Central memory CD4-positive, alpha-beta T cell (primary cell): ENCODE measurements at regions not wholly inside any gene's neighbourhood (a gene's known extent, or its start where the extent isn't known, plus 50 kb on each side); places are given as distances from the start of the nearest gene placed in this dataset.
"Not testable (repeated sequence)": the region's sequence is repeated elsewhere in the genome, so short reads cannot be mapped to it uniquely, and the experiment has no call there.

Experiments
- DNase-seq: peaks from one replicate; pipeline ENCODE4 v3.0.0; 2022

DNA sequence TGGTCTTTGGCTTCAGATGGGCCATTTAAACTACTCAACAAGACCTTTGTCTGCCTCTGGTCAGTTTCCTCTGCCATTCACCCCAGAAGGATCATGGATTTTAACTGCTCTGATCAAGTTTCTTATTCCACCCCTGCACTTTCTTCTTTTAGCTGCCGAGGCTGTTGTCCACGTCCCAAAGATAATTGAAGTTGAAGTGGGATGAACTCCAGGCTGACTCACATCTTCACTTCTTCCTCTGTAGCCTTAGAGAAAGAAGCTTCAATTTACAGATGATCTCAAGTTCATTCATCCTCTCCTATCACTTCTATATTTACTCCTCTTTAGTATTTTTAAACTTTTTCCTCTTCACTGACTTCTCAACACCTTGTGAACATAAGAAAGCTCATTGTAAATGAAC is 651.6 kb downstream of the UTRN start:
- DNase-seq = no peak

DNA sequence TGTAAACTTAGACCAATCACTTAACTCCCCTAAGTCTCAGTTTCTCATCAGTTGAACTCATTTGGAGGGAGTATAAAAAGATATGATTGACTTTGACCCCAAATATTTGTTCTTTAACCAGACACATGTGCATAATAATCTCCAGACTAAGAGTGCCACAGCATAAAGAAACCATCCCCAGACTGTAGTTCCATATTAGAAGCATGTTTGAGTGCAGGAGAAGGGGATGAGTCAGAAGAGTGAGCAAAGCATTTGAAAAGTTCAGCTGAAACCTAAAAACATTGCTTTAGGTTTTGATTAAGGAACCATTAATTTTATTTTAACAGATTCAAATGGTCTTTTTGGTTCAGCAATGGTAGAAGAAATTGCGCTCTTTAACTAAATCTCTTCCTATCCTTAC is 654.8 kb downstream of the UTRN start:
- DNase-seq = no peak

DNA sequence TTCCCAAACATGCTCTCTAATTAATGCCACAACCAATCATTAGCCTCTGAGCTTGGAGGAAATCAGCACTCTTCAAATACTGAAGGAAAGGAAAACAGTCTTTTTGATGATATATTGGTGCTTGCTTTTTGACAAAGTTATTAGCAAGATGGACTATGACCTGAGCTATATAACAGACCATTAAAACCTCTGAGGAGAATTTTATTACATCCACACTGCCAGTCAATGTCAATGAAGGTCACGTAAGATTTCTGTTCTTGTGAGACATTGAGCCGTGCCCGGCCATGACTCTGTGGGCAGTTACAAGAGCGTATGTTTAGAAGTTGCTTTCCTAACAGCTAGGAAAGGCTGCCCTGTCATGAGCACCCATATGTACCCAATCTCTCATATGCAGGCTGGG is 659.0 kb downstream of the UTRN start:
- DNase-seq = no peak

GRCh38 chr6:144947398-144947976 is 662.4 kb downstream of the UTRN start:
- no peak for DNase-seq

DNA sequence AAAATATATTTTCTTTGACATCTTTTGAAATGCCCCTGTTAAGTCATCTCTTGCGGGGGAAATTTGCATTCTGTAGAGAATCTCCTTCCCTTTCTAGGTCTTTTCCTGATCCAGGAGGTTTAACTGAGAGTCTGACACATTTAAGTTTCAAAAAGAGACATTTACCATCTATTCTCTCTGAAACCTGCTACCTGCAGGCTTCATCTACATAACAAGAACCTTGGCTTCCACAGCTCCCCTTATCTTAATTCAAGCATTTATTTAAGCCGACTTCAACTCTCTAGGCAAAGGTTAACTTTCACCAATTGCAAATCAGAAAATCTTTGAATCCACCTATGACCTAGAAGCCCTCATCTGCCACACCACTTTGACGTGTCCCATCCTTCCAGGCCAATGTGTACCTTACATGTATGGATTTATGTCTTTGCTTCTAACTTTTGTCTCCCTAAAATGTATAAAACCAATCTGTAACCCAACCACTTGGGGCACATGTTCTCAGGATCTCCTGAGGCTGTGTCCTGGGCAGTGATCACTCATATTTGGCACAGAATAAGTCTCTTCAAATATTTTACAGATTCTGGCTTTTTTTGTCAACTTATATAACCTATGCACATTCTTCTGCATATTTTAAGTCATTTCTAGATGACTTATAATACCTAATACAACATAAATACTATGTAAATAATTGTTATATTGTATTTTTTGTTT is 666.7 kb downstream of the UTRN start:
- DNase-seq = no peak

- DNase-seq = no peak
Observed at GRCh38 chr6:144952456-144953240, 667.5 kb downstream of the UTRN start.

- DNase-seq = no peak
Observed at GRCh38 chr6:144953552-144954240, 668.6 kb downstream of the UTRN start.

DNA sequence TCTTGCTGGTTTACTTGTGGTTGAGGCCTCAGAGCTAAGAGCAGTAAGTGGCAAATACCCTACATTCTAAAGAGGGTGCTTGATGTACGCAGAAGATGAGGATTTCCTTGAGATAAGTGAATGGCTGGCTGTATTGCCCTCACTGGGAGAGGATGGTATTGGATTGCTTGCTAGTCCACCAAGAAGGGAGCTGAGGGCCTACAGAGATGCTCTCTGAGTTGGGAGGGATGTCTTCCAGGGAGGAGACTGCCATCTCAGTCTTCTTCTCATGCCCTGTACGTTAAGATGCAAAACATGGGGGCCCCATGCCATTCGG is 669.1 kb downstream of the UTRN start:
- no peak for DNase-seq

GRCh38 chr6:144955392-144955791 is 670.3 kb downstream of the UTRN start:
- DNase-seq = no peak

GRCh38 chr6:144955859-144956258 is 670.7 kb downstream of the UTRN start:
- DNase-seq = no peak

- DNase-seq = not testable (repeated sequence)
Observed at GRCh38 chr6:144956697-144957096, 671.6 kb downstream of the UTRN start.

DNA sequence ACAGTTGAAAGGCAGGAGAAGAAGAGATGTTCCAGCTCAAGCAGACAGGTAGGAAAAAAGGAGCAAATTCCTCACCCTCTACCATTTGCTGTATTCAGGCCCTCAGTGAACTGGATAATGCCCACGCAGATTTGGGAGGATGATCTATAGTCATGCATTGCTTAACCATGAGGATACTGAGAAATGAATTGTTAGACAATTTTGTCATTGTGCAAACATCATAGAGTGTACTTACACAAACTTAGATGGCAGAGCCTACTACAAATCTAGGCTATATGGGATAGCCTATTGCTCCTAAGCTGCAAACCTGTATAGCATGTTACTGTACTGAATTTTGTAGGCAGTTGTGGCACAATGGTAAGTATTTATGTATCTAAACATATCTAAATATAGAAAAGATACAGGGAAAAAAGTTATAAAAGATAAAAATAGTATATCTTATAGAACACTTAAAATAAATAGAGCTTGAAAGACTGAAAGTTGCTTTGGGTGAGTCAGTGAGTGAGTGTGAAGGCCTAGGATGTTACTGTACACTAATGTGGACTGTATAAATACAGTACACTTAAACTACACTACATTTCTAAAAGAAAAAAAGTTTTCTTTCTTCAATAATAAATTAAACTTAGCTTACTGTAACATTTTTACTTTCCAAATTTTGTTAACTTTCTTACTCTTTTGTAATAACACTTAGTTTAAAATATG is 672.3 kb downstream of the UTRN start:
- DNase-seq = no peak

- DNase-seq = no peak
Observed at GRCh38 chr6:144969154-144969553, 684.0 kb downstream of the UTRN start.

GRCh38 chr6:144969602-144970272 is 684.6 kb downstream of the UTRN start:
- DNase-seq = no peak

DNA sequence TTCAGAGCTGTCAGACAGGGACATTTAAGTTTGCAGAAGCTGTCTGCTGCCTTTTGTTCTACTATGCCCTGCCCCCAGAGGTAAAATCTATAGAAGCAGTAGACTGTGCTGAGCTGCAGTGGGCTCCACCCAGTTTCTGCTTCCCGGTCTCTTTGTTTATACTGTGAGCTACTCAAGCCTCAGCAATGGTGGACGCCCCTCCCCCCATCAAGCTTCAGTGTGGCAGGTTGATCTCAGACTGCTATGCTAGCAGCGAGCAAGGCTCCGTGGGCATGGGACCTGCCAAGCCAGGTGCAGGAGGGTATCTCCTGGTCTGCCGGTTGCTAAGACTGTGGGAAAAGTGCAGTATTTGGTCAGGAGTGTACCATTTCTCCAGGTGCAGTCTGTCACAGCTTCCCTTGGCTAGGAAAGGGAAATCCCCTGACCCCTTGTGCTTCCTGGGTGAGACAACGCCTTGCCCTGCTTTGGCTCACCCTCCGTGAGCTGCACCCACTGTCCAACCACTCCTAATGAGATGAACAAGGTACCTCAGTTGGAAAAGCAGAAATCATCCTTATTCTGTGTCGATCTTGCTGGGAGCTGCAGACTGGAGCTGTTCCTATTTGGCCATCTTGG is 692.2 kb downstream of the UTRN start:
- not testable (repeated sequence) for DNase-seq

- no peak for DNase-seq
Observed at GRCh38 chr6:144978208-144978607, 693.1 kb downstream of the UTRN start.

DNA sequence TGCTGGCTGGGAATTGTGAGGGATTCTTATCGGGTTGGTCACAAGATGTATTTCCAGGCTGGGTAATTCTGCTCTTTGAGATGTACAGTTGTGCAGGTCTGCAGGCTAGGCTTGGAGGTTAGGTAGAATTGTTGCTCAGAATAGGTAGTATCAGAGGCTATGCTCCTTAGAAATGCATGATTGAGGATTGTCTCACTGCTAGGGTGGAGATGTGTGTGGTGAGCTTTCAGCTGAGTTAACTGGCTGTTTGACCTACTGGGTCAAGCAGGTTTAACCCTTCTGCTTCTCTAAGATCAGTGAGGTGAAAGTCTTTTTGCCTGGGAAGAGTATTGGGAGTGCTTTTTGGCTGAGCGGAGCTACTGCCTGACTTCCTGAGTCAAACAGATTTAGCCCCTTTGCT is 701.1 kb downstream of the UTRN start:
- DNase-seq = no peak

DNA sequence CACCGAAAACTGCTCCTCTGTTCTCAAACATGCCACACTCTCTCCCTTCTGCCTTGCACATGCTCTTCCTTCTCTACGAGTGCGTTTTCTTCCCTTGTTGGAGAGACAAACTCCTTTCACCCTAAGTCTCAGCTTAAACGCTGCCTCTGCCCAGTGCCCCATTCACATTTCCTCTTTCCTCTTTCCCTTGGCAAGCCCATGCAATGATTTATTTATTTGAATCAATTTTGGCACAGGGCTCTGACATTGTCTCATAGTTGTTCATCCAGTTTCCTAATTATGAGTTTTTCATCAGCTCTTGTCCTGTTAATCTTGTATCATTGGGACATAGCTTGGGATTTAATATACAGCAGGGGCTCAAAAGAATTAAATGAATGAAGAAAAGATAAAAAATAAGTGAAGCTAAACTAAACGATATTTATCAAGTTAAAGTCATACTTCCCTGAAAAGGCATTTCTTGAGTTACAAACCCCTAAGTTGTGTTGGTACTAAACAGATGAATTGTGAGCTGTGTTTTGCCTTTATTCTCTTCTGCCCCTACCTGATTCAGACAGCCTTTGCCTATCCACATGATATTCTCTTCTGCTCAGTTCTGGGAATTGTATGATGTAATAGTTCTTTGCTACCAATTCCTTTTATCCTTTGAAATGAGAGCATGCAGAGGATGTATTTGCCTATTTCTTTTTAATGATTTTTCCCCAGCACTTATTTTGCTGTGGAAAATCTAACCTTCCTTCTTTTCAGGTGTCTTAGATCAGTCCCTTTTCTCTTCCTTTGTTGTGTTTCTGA is 704.4 kb downstream of the UTRN start:
- DNase-seq = no peak

GRCh38 chr6:144990784-144991183 is 705.6 kb downstream of the UTRN start:
- no peak for DNase-seq

DNA sequence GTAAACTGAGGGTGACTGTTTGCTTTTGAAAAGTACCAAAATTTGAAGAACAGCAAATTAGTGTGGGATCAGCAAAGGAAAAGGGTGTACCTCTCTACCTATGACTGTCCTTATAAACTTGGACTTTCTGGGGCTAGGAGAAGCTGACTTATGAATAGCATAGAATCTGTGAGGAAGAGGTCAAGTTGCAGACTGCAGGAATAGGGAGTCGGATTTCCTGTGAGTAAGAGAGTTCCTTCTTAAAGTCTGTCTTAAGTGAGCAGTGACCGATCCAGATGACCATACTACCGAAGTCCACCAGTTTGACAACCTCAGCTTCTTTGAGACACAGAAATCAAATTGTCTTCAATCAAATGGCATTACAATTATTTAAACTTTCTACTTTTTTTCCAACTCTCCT is 708.7 kb downstream of the UTRN start:
- no peak for DNase-seq

GRCh38 chr6:144997996-144998395 is 712.9 kb downstream of the UTRN start:
- no peak for DNase-seq
